ENCODE measurements at regions not wholly inside any gene's neighbourhood (a gene's known extent, or its start where the extent isn't known, plus 50 kb on each side); places are given as distances from the start of the nearest gene placed in this dataset.

- no peak overlapping the region for H3K14ac ChIP-seq (replicated peaks; ENCODE audit: low read depth, low read length)
- H2BK120ac ChIP-seq (ENCODE audit: low read depth, low read length), result no peak overlapping the region
- H3K4me3 ChIP-seq (ENCODE audit: insufficient read depth, low read depth, low read length), result no peak overlapping the region
- dilution Hi-C loops (cut with HindIII; ENCODE audit: low sequenced_read_pairs, unreplicated experiment), result no loop called here
- no peaks in the 10 kb centered on the region for H3K36me3 ChIP-seq (ENCODE audit: control insufficient read depth, insufficient read depth, low read length)
- no peak overlapping the region for H2BK15ac ChIP-seq (ENCODE audit: low read depth, low read length)
- no peaks in the 10 kb centered on the region for H3K9me3 ChIP-seq (ENCODE audit: control insufficient read depth, insufficient read depth, low read length)
- ATAC-seq (ENCODE audit: low read depth) (no peak), DNase-seq (no peak)
- H2AK9ac ChIP-seq (replicated peaks; ENCODE audit: low read depth, low read length, poor library complexity), result no peak overlapping the region
- no TSS peak for BruUV-seq (replicated peaks)
- no peaks in the 10 kb centered on the region for H3K27me3 ChIP-seq (ENCODE audit: control insufficient read depth, insufficient read depth, low read length)
- H2BK5ac ChIP-seq (ENCODE audit: low read depth, low read length, poor library complexity, severe bottlenecking), result no peak overlapping the region
- H3K4ac ChIP-seq (ENCODE audit: low read depth, low read length), result no peak overlapping the region
- TF ChIP-seq POLR2A (IDR thresholded peaks at IDR 0.05; ENCODE audit: low read depth, low read length) (no peak), RFX5 (IDR thresholded peaks at IDR 0.05; ENCODE audit: low read depth, low read length) (no peak), MAZ (IDR thresholded peaks at IDR 0.05; ENCODE audit: borderline replicate concordance, low read depth, low read length) (no peak), MAFK (IDR thresholded peaks at IDR 0.05; ENCODE audit: low read depth, low read length) (no peak), ELK1 (IDR thresholded peaks at IDR 0.05; ENCODE audit: borderline replicate concordance, low read depth, low read length) (no peak), CHD1 (IDR thresholded peaks at IDR 0.05; ENCODE audit: low read depth, low read length) (no peak), BHLHE40 (IDR thresholded peaks at IDR 0.05; ENCODE audit: low read depth, low read length) (no peak), NFE2L2 (IDR thresholded peaks at IDR 0.05; ENCODE audit: low read depth, low read length) (no peak), CEBPB (IDR thresholded peaks at IDR 0.05; ENCODE audit: low read depth, low read length) (no peak), SMC3 (IDR thresholded peaks at IDR 0.05; ENCODE audit: low read depth, low read length) (no peak), MXI1 (IDR thresholded peaks at IDR 0.05; ENCODE audit: borderline replicate concordance, low read depth, low read length) (no peak), CTCF (conservative IDR thresholded peaks at IDR 0.05; ENCODE audit: low read depth, low read length) (no peak), RAD21 (IDR thresholded peaks at IDR 0.05; ENCODE audit: low read length) (no peak), FOS (IDR thresholded peaks at IDR 0.05; ENCODE audit: low read depth, low read length) (no peak), RCOR1 (IDR thresholded peaks at IDR 0.05; ENCODE audit: insufficient replicate concordance, low read length) (no peak), USF2 (IDR thresholded peaks at IDR 0.05; ENCODE audit: low read depth, low read length) (no peak)
- H4K8ac ChIP-seq (ENCODE audit: low read depth in 2 of 2, low read length in 2 of 2), result no peak overlapping the region
- H3K23ac ChIP-seq (ENCODE audit: low read depth, low read length), result no peak overlapping the region
- H4K5ac ChIP-seq (ENCODE audit: low read depth, low read length), result no peak overlapping the region
- no peak overlapping the region for H3K4me2 ChIP-seq (ENCODE audit: low read depth, low read length)
- no peak overlapping the region for H3K56ac ChIP-seq (ENCODE audit: extremely low read depth, insufficient read depth, low read length)
- H3K4me1 ChIP-seq (ENCODE audit: control insufficient read depth, insufficient read depth, low read length), result no peaks in the 10 kb centered on the region
- no peak overlapping the region for H3K9ac ChIP-seq (ENCODE audit: low read depth, low read length)
- H2AK5ac ChIP-seq (ENCODE audit: low read depth, low read length), result no peak overlapping the region
- intact Hi-C loops (cut with micrococcal nuclease), result no loop called here
- CTCF ChIA-PET, result no interaction called here
- H4K20me1 ChIP-seq (ENCODE audit: insufficient read depth, low read length), result no peaks in the 10 kb centered on the region
- in situ Hi-C loops (cut with MboI; ENCODE audit: low sequenced_read_pairs), result no loop called here
- no peak overlapping the region for H3K27ac ChIP-seq (ENCODE audit: insufficient read depth, low read length)
- no peak overlapping the region for H3K18ac ChIP-seq (ENCODE audit: low read depth, low read length)
- POLR2A ChIA-PET (ENCODE audit: unreplicated experiment), result no interaction called here
- H3K9me1 ChIP-seq (ENCODE audit: insufficient read depth, low read length), result no peaks in the 10 kb centered on the region
- H2AFZ ChIP-seq (replicated peaks; ENCODE audit: low read length, poor library complexity), result no peak overlapping the region
- no peaks in the 10 kb centered on the region for H3K79me1 ChIP-seq (ENCODE audit: low read depth in 1 of 2, low read length in 2 of 2)
- H2BK20ac ChIP-seq (ENCODE audit: low read depth, low read length), result no peak overlapping the region
- no CpG with 5 or more reads among the region's 1 CpG for WGBS, 2 experiments (ENCODE audit: extremely low coverage in 2 of 2, insufficient read length in 1 of 2)
- H4K91ac ChIP-seq (ENCODE audit: insufficient read depth, low read depth, low read length), result no peak overlapping the region
Measured at GRCh38 chr4:102139932-102140331, 205.3 kb downstream of the SLC39A8 start.
